ENCODE measurements at regions not wholly inside any gene's neighbourhood (a gene's known extent, or its start where the extent isn't known, plus 50 kb on each side); places are given as distances from the start of the nearest gene placed in this dataset.

DNA sequence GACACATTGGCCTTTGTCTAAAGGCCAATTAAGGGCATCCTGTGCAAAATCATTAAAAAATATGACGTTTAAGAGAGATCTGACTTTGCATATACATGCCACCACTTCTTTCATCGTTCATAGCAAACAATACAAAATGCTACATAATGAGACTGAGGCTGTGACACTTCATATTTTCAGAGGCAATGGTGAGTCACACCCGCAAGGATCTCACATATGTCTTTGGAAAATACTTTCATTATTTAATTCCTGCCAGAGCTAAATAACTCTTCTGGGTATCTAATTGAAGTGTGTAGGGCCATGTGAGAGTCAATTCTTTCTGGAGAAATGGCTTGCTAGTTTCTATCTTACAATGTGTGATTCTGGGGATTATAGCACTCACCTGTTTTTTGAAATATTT, 222.8 kb upstream of the NLGN4Y start:
- no peaks in the 10 kb centered on the region for H3K4me1 ChIP-seq (ENCODE audit: control insufficient read depth, insufficient read depth, low read length, poor library complexity, severe bottlenecking)
- H3K9me3 ChIP-seq (ENCODE audit: control insufficient read depth in 2 of 2, low read length in 2 of 2): no peaks in the 10 kb centered on the region
- H3K36me3 ChIP-seq (ENCODE audit: control insufficient read depth, insufficient read depth, low read length): no peaks in the 10 kb centered on the region
- DNase-seq (no peak), ATAC-seq (ENCODE audit: low read depth in 2 of 2) (no peak)
- no peak overlapping the region for H3K4me3 ChIP-seq (ENCODE audit: low read depth, low read length)
- H3K4me1 Mint-ChIP-seq: peaks cover 0 to 20% (median 6%) of the 10 kb centered on the region in 4 donors
- no peaks in the 10 kb centered on the region for H3K27me3 ChIP-seq (ENCODE audit: control insufficient read depth, insufficient read depth, low read length)
- peaks cover 0 to 1% (median 0%) of the 10 kb centered on the region in 7 donors for H3K9me3 Mint-ChIP-seq
- H3K27me3 Mint-ChIP-seq: no peaks in the 10 kb centered on the region
- no peak overlapping the region for H3K27ac ChIP-seq (ENCODE audit: insufficient read depth, low read length, poor library complexity, severe bottlenecking)
- no peak overlapping the region for H3K27ac Mint-ChIP-seq
- no peak overlapping the region for H3K4me3 Mint-ChIP-seq
- H3K36me3 Mint-ChIP-seq: no peaks in the 10 kb centered on the region

DNA sequence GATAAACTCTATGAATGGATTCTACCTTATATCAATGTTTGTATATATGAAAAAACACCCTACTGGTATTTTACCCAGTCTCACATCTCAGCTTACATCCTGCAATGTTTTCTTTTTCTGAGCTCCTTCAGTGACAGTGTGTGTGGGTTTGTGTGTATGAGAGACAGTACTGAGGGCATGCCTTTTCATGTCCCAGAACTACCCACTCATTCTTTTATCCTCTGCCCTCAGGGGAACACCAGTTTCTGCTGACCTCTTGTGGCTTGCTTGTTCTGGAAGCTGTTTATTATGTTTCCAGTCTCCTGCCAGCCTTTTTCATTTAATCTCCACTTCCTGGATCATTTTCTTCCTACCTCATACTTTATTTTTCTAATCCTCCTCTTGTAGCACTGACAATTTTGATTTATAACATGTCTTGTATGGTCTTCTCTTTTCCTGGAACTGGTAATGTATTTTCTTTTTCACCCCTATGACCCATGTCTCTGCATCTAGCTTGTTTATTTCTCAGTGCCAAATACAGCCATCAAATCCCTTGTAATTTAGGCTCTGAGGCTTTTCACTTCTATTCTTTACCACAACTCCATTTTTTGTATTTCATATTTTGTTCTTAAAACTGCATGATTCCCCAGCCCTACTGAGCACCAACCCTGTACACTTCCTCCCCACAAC, 195.5 kb upstream of the NLGN4Y start:
- H3K36me3 ChIP-seq (ENCODE audit: control insufficient read depth, insufficient read depth, low read length): no peaks in the 10 kb centered on the region
- Mint-ChIP-seq H3K4me3 (no peak overlapping the region), H3K4me1 (peaks cover 0 to 6% (median 0%) of the 10 kb centered on the region in 4 donors), H3K36me3 (no peaks in the 10 kb centered on the region), H3K27me3 (no peaks in the 10 kb centered on the region), H3K27ac (no peak overlapping the region), H3K9me3 (no peaks in the 10 kb centered on the region)
- H3K27ac ChIP-seq (ENCODE audit: insufficient read depth, low read length, poor library complexity, severe bottlenecking): no peak overlapping the region
- no peak for ATAC-seq (ENCODE audit: low read depth in 2 of 2)
- H3K4me3 ChIP-seq (ENCODE audit: low read depth, low read length): no peak overlapping the region
- no peaks in the 10 kb centered on the region for H3K27me3 ChIP-seq (ENCODE audit: control insufficient read depth, insufficient read depth, low read length)
- no peak for DNase-seq
- H3K4me1 ChIP-seq (ENCODE audit: control insufficient read depth, insufficient read depth, low read length, poor library complexity, severe bottlenecking): no peaks in the 10 kb centered on the region
- no peaks in the 10 kb centered on the region for H3K9me3 ChIP-seq (ENCODE audit: control insufficient read depth in 2 of 2, low read length in 2 of 2)

DNA sequence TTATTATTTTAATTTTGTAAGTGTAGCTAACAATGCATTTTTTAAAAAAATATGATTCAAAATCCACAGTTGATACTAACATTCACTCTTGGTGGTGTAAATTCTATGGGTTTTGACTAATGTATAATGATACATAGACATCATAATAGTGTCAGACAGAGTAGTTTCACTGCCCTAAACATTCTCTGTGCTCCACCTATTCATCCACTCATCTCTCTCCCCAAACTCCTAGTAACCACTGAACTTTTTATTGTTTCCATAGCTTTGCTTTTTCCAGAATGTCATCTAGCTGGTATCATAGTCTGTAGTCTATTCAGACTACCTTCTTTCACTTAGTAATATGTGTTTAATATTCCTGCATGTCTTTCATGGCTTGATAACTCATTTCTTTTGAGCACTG, 194.0 kb upstream of the NLGN4Y start:
- H3K4me1 Mint-ChIP-seq: peaks cover 0 to 6% (median 0%) of the 10 kb centered on the region in 4 donors
- Histone ChIP-seq H3K36me3 (ENCODE audit: control insufficient read depth, insufficient read depth, low read length) (no peaks in the 10 kb centered on the region), H3K4me3 (ENCODE audit: low read depth, low read length) (no peak overlapping the region), H3K4me1 (ENCODE audit: control insufficient read depth, insufficient read depth, low read length, poor library complexity, severe bottlenecking) (no peaks in the 10 kb centered on the region), H3K27ac (ENCODE audit: insufficient read depth, low read length, poor library complexity, severe bottlenecking) (no peak overlapping the region), H3K27me3 (ENCODE audit: control insufficient read depth, insufficient read depth, low read length) (no peaks in the 10 kb centered on the region), H3K9me3 (ENCODE audit: control insufficient read depth in 2 of 2, low read length in 2 of 2) (no peaks in the 10 kb centered on the region)
- no peaks in the 10 kb centered on the region for H3K36me3 Mint-ChIP-seq
- no peak for ATAC-seq (ENCODE audit: low read depth in 2 of 2)
- no peaks in the 10 kb centered on the region for H3K9me3 Mint-ChIP-seq
- H3K27ac Mint-ChIP-seq: no peak overlapping the region
- no peak for DNase-seq
- H3K4me3 Mint-ChIP-seq: no peak overlapping the region
- no peaks in the 10 kb centered on the region for H3K27me3 Mint-ChIP-seq

DNA sequence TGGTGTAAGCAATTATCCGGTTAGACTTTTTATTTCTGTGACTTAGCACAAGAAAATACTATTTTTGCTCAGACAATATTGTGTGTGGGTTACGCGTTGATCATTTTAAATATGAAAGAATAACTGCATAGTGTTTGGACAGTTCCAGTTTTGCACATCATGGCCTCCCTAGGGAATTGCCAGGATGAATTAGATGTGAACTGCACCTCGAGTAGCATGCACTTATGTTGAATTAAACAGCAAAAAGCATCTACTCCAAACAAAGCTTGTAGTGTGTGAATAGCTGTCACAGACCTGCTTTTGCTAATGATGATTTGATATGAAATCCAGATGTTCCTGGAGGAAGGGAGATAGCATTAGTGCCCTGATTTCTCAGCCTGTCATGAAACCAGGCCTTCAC, 184.8 kb upstream of the NLGN4Y start:
- DNase-seq (no peak), ATAC-seq (ENCODE audit: low read depth in 2 of 2) (no peak)
- Histone ChIP-seq H3K4me1 (ENCODE audit: control insufficient read depth, insufficient read depth, low read length, poor library complexity, severe bottlenecking) (peaks cover 3% of the 10 kb centered on the region), H3K27ac (ENCODE audit: insufficient read depth, low read length, poor library complexity, severe bottlenecking) (peak overlapping the region; percentile 74), H3K27me3 (ENCODE audit: control insufficient read depth, insufficient read depth, low read length) (no peaks in the 10 kb centered on the region), H3K9me3 (ENCODE audit: control insufficient read depth in 2 of 2, low read length in 2 of 2) (no peaks in the 10 kb centered on the region), H3K36me3 (ENCODE audit: control insufficient read depth, insufficient read depth, low read length) (no peaks in the 10 kb centered on the region), H3K4me3 (ENCODE audit: low read depth, low read length) (peak overlapping the region; percentile 71)
- Mint-ChIP-seq H3K36me3 (no peaks in the 10 kb centered on the region), H3K4me1 (peaks cover 0 to 19% (median 7%) of the 10 kb centered on the region in 4 donors), H3K27me3 (no peaks in the 10 kb centered on the region), H3K4me3 (no peak overlapping the region), H3K27ac (no peak overlapping the region), H3K9me3 (no peaks in the 10 kb centered on the region)

- Mint-ChIP-seq H3K27me3 (no peaks in the 10 kb centered on the region), H3K4me1 (peaks cover 0 to 28% (median 8%) of the 10 kb centered on the region in 4 donors), H3K4me3 (peak overlapping the region in 1 of 4 donors; percentile 83), H3K36me3 (no peaks in the 10 kb centered on the region), H3K9me3 (no peaks in the 10 kb centered on the region), H3K27ac (peak overlapping the region in 1 of 3 donors; percentile 95)
- Histone ChIP-seq H3K27me3 (ENCODE audit: control insufficient read depth, insufficient read depth, low read length) (no peaks in the 10 kb centered on the region), H3K9me3 (ENCODE audit: control insufficient read depth in 2 of 2, low read length in 2 of 2) (no peaks in the 10 kb centered on the region), H3K4me3 (ENCODE audit: low read depth, low read length) (peak overlapping the region; percentile 71), H3K36me3 (ENCODE audit: control insufficient read depth, insufficient read depth, low read length) (no peaks in the 10 kb centered on the region), H3K27ac (ENCODE audit: insufficient read depth, low read length, poor library complexity, severe bottlenecking) (peak overlapping the region; percentile 74), H3K4me1 (ENCODE audit: control insufficient read depth, insufficient read depth, low read length, poor library complexity, severe bottlenecking) (peaks cover 3% of the 10 kb centered on the region)
- DNase-seq (peak in 1 of 3 donors; percentile 32), ATAC-seq (ENCODE audit: low read depth in 2 of 2) (peak; percentile 76 to 77)
Observed at GRCh38 chrY:14340459-14341143, 183.7 kb upstream of the NLGN4Y start.

GRCh38 chrY:14344648-14345333, 179.5 kb upstream of the NLGN4Y start:
- peak overlapping the region in 1 of 3 donors; percentile 76 for H3K27ac Mint-ChIP-seq
- H3K9me3 Mint-ChIP-seq: no peaks in the 10 kb centered on the region
- H3K27ac ChIP-seq (ENCODE audit: insufficient read depth, low read length, poor library complexity, severe bottlenecking): peak overlapping the region; percentile 71
- no peaks in the 10 kb centered on the region for H3K36me3 Mint-ChIP-seq
- peaks cover 0 to 41% (median 10%) of the 10 kb centered on the region in 4 donors for H3K4me1 Mint-ChIP-seq
- no peaks in the 10 kb centered on the region for H3K27me3 Mint-ChIP-seq
- peak in 1 of 3 donors; percentile 12 for DNase-seq
- H3K27me3 ChIP-seq (ENCODE audit: control insufficient read depth, insufficient read depth, low read length): no peaks in the 10 kb centered on the region
- peaks cover 3% of the 10 kb centered on the region for H3K4me1 ChIP-seq (ENCODE audit: control insufficient read depth, insufficient read depth, low read length, poor library complexity, severe bottlenecking)
- ATAC-seq (ENCODE audit: low read depth in 2 of 2): peak; percentile 29 to 43
- H3K4me3 Mint-ChIP-seq: peak overlapping the region in 1 of 4 donors; percentile 82
- H3K36me3 ChIP-seq (ENCODE audit: control insufficient read depth, insufficient read depth, low read length): no peaks in the 10 kb centered on the region
- H3K9me3 ChIP-seq (ENCODE audit: control insufficient read depth in 2 of 2, low read length in 2 of 2): no peaks in the 10 kb centered on the region
- H3K4me3 ChIP-seq (ENCODE audit: low read depth, low read length): peak overlapping the region; percentile 77

DNA sequence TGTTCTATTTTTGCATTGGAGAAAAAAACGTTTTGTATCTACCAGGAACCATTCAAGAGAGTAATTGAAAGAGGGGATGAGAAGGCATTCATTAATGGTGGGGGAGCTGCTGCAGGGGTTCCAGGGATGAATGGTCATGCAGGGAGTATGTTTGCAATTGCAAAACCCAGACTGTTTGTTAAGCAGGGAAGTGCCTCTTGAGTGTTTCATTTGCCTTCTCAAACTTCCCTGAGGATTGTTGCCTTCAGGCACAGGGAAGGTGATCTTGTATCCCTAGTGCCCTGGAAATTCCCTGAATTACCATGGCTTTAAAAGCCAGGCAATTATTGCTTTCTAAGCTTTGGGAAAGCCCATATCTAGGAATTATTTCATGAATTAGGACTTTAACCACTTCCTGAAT, 172.7 kb upstream of the NLGN4Y start:
- Mint-ChIP-seq H3K4me3 (no peak overlapping the region), H3K36me3 (no peaks in the 10 kb centered on the region), H3K27me3 (no peaks in the 10 kb centered on the region), H3K4me1 (peaks cover 0 to 9% (median 2%) of the 10 kb centered on the region in 4 donors), H3K27ac (no peak overlapping the region), H3K9me3 (peaks cover 0 to 2% (median 0%) of the 10 kb centered on the region in 7 donors)
- Histone ChIP-seq H3K27me3 (ENCODE audit: control insufficient read depth, insufficient read depth, low read length) (no peaks in the 10 kb centered on the region), H3K4me3 (ENCODE audit: low read depth, low read length) (no peak overlapping the region), H3K27ac (ENCODE audit: insufficient read depth, low read length, poor library complexity, severe bottlenecking) (no peak overlapping the region), H3K9me3 (ENCODE audit: control insufficient read depth in 2 of 2, low read length in 2 of 2) (no peaks in the 10 kb centered on the region), H3K4me1 (ENCODE audit: control insufficient read depth, insufficient read depth, low read length, poor library complexity, severe bottlenecking) (no peaks in the 10 kb centered on the region), H3K36me3 (ENCODE audit: control insufficient read depth, insufficient read depth, low read length) (no peaks in the 10 kb centered on the region)
- ATAC-seq (ENCODE audit: low read depth in 2 of 2) (no peak), DNase-seq (no peak)
